ENCODE measurements at regions not wholly inside any gene's neighbourhood (a gene's known extent, or its start where the extent isn't known, plus 50 kb on each side); places are given as distances from the start of the nearest gene placed in this dataset.

- no peak for TF ChIP-seq JUN (CRISPR knock-in tag; IDR thresholded peaks at IDR 0.05)
- TF ChIP-seq GABPB1 (CRISPR knock-in tag; IDR thresholded peaks at IDR 0.05), result no peak
- TF ChIP-seq RELA (CRISPR knock-in tag; IDR thresholded peaks at IDR 0.05; ENCODE audit: borderline replicate concordance), result no peak
- no peak for TF ChIP-seq GTF2I (CRISPR knock-in tag; conservative IDR thresholded peaks at IDR 0.05)
- no peak for TF ChIP-seq USF1 (CRISPR knock-in tag; IDR thresholded peaks at IDR 0.05)
- TF ChIP-seq ZNF219 (CRISPR knock-in tag; IDR thresholded peaks at IDR 0.05; ENCODE audit: borderline replicate concordance), result no peak
- TF ChIP-seq TCF7 (CRISPR knock-in tag; IDR thresholded peaks at IDR 0.05; ENCODE audit: low read depth), result no peak
- no peak for TF ChIP-seq ZNF138 (CRISPR knock-in tag; conservative IDR thresholded peaks at IDR 0.05)
- TF ChIP-seq ARID4B (CRISPR knock-in tag; IDR thresholded peaks at IDR 0.05; ENCODE audit: borderline replicate concordance), result no peak
- TF ChIP-seq NFATC4 (CRISPR knock-in tag; IDR thresholded peaks at IDR 0.05), result no peak
- no peak for TF ChIP-seq USF2 (CRISPR knock-in tag; IDR thresholded peaks at IDR 0.05)
- TF ChIP-seq ZBTB43 (CRISPR knock-in tag; IDR thresholded peaks at IDR 0.05), result no peak
- no peak for TF ChIP-seq SMAD3 (CRISPR knock-in tag; IDR thresholded peaks at IDR 0.05; ENCODE audit: borderline replicate concordance)
- no peak for TF ChIP-seq GRHL2 (CRISPR knock-in tag; IDR thresholded peaks at IDR 0.05; ENCODE audit: insufficient replicate concordance, severe bottlenecking)
- H3K4me3 Mint-ChIP-seq, result no peak overlapping the region
- no peaks in the 10 kb centered on the region for H3K27me3 Mint-ChIP-seq (ENCODE audit: low read depth)
- no peaks in the 10 kb centered on the region for H3K9me3 Mint-ChIP-seq
- ATAC-seq (no peak), DNase-seq (ENCODE audit: low spot score) (no peak)
- H3K36me3 Mint-ChIP-seq, result no peaks in the 10 kb centered on the region
- H3K4me1 Mint-ChIP-seq, result no peaks in the 10 kb centered on the region
- H3K27ac Mint-ChIP-seq, result no peak overlapping the region
- CTCF ChIA-PET, result no interaction called here
- POLR2A ChIA-PET, result no interaction called here
These were observed 544.5 kb downstream of the BNC2 start for GRCh38 chr9:16325966-16326365.

- Mint-ChIP-seq H3K27ac (no peak overlapping the region), H3K27me3 (ENCODE audit: low read depth) (no peaks in the 10 kb centered on the region), H3K4me1 (no peaks in the 10 kb centered on the region), H3K9me3 (no peaks in the 10 kb centered on the region), H3K36me3 (no peaks in the 10 kb centered on the region), H3K4me3 (no peak overlapping the region)
- ChIA-PET CTCF (no interaction called here), POLR2A (no interaction called here)
- no peak for ATAC-seq
- DNase-seq (ENCODE audit: low spot score), result no peak
- TF ChIP-seq EMX1 (CRISPR knock-in tag; IDR thresholded peaks at IDR 0.05) (no peak), ZNF425 (CRISPR knock-in tag; conservative IDR thresholded peaks at IDR 0.05) (no peak), CBFB (CRISPR knock-in tag; IDR thresholded peaks at IDR 0.05; ENCODE audit: low read depth) (no peak), AR (CRISPR knock-in tag; IDR thresholded peaks at IDR 0.05) (no peak), ZNF671 (CRISPR knock-in tag; IDR thresholded peaks at IDR 0.05) (no peak), AFF4 (CRISPR knock-in tag; IDR thresholded peaks at IDR 0.05; ENCODE audit: borderline replicate concordance) (no peak), GTF2I (CRISPR knock-in tag; conservative IDR thresholded peaks at IDR 0.05) (no peak)
These were observed 542.1 kb downstream of the BNC2 start for GRCh38 chr9:16328349-16328748.
